ENCODE measurements at regions not wholly inside any gene's neighbourhood (a gene's known extent, or its start where the extent isn't known, plus 50 kb on each side); places are given as distances from the start of the nearest gene placed in this dataset.

GRCh38 chr6:22466665-22467245 lies 102.6 kb upstream of the HDGFL1 start:
- no peak for DNase-seq (ENCODE audit: low spot score)

DNA sequence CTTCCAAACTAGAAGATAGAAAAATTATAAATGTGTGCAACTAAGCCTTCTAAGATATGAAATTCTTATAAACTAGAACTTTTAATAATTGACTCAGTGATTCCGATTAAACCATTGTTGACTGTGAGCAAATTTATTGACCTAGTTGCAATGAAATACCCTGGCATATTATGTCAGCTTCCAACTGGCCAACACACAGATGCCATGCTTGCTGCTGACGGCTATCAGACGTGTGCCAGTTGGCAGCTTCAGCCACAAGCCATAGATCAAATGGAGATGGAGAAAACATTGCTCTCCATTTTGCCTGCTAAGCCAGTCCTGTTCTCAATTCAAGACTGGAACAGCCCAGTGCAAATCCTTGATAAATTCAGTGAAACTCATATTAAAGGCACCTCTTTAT lies 101.7 kb upstream of the HDGFL1 start:
- no peak for DNase-seq (ENCODE audit: low spot score)

DNA sequence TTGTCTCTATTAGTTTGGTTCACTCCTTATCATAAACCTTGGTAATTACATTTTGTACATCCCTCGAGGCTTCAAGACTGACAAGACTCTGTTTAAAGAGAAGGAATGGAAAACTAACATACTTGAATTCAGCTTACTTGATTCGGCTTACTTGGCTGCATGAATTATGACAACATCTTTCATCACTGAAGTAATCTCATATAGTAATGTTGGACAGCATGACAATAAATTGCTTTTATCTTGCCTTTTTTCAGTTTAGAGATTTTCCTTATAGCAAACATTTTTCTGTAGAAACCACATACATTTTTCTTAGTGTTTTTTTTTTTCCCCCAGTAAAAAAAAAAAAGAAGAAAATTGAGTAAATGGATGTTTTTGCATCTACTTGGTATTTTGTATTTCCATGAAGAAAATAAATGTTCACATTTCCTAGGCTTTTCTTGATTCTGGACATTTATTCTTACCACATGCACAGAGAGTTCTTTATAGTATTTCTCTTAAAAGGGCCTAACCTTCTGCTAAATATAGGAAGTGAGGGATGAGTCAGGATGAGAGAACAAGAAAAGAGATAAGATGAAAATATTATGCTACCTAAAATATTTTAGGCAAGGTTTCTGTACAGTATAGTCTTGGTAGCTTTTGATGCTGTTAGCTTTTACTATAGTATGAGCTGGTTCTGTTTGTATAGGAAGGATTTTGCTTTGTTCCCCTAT lies 101.0 kb upstream of the HDGFL1 start:
- no peak for DNase-seq (ENCODE audit: low spot score)

- DNase-seq (ENCODE audit: low spot score), result no peak
Measured at GRCh38 chr6:22470454-22471131, 98.8 kb upstream of the HDGFL1 start.

GRCh38 chr6:22471132-22471690 lies 98.2 kb upstream of the HDGFL1 start:
- no peak for DNase-seq (ENCODE audit: low spot score)

DNA sequence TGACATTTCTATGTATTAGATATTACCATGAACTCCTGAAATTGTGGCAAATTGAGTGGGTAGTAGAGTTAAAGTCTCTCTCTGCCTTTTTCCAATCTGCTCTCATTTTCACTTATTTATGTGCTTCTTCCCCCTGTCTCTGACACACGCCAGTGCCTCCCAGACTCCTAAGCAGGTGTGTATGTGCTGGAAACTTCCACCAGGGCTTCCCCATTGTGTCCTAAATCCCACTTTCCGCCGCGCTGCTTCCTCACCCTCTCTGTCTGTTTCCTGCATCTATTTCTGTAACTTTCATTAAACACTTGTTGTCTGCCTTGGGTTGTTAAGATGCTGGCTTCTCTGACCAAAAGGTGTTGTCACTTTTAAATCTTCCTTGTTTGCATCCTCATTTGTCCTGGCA lies 97.6 kb upstream of the HDGFL1 start:
- no peak for DNase-seq (ENCODE audit: low spot score)

GRCh38 chr6:22473991-22474682 lies 95.2 kb upstream of the HDGFL1 start:
- DNase-seq (ENCODE audit: low spot score), result no peak

GRCh38 chr6:22476811-22477390 lies 92.5 kb upstream of the HDGFL1 start:
- no peak for DNase-seq (ENCODE audit: low spot score)

- no peak for DNase-seq (ENCODE audit: low spot score)
Measured at GRCh38 chr6:22497276-22497675, 72.1 kb upstream of the HDGFL1 start.

GRCh38 chr6:22499815-22500214 lies 69.6 kb upstream of the HDGFL1 start:
- DNase-seq (ENCODE audit: low spot score), result no peak

- no peak for DNase-seq (ENCODE audit: low spot score)
Measured at GRCh38 chr6:22506496-22506895, 62.9 kb upstream of the HDGFL1 start.

GRCh38 chr6:22512686-22513427 lies 56.5 kb upstream of the HDGFL1 start:
- DNase-seq (ENCODE audit: low spot score), result no peak

GRCh38 chr6:22513667-22514066 lies 55.7 kb upstream of the HDGFL1 start:
- DNase-seq (ENCODE audit: low spot score), result no peak

- DNase-seq (ENCODE audit: low spot score), result no peak
Measured at GRCh38 chr6:22519237-22519636, 50.1 kb upstream of the HDGFL1 start.
